GM10847 (cell line): ENCODE measurements at regions not wholly inside any gene's neighbourhood (a gene's known extent, or its start where the extent isn't known, plus 50 kb on each side); places are given as distances from the start of the nearest gene placed in this dataset.

Experiments
- POLR2A ChIP-seq: IDR thresholded peaks from 2 replicates; pipeline ENCODE4 v1.6.1; 2011; ENCODE audit not compliant: insufficient read length; ENCODE audit errors: extremely low read depth

DNA sequence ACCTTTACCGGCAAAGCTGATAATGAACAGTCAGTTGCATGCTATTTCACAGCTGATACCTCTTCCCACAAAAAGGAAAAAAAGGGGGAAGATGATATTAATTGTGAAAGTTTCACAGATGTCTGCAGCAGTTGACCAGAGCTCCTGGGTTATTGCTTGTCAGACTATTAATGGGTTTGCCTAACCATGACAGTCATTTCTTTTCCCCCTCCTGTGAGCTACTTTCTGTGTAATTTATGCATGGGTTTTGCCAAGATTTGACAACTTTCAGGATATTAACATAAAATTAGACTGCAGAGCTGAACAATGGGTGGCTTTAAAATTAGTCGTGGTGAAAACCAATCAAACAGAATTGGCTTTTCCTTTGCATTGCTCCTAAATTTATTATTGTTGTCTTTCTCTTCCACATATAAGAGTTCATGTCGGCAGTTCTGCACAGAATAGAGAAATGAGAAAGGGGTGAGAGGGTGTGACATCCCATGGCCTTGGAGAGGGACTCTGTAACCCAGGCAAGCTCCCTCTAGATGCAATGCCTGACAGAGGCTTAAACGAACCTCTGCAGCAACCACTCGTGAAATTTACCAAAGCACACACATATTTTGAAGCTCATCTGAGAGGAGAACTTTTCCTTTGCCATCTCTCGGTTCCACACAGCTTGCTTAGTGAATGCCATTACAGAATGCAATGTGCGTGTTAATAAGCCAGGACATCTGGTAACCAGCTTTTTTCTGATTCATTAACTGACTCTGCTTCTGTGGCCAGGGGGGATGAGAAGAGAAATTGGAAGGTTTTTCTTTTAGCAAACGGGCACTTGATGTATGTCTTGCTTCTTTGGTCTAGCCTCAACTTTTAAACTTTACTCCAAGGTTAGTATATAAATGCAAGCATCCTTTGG, 82.2 kb upstream of the ITGA4 start:
- TF ChIP-seq POLR2A = no peak

DNA sequence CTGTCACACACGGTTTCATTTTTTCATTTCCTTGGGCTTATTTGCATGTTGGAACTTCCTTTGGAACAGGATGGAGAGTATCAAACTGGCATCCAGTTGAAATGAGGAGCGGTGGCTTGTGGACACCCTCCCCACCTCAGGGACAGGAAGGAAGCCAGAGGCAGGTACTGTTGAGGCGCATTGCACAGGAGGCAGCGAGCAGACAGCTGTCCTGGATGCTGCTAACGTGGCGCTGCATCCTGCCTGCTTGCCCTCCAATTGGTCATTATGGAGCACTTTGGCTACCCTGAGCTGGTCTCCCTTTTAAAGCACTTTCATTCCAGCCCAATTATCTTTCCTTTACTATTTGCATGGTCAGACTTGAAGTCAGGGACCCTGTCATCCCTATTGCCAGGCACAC, 80.7 kb upstream of the ITGA4 start:
- TF ChIP-seq POLR2A = no peak

DNA sequence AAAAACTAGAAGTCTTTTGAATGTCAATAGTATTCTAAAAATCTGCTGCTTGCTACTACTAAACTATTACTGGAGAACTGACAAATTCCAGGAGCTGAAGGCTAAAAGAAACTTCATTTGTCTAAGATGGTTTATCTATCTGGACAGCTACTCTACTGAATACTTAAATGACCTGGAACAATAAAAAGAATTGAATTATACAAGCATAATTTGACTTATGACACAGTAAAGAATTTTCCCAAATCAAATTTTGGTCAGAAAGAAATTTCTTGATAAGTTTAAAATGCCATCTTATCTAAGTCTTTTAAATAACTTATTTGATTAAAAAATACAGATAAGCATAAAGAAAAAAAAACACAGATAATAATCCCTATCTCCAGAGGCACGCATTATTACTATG, 80.2 kb upstream of the ITGA4 start:
- no peak for TF ChIP-seq POLR2A

DNA sequence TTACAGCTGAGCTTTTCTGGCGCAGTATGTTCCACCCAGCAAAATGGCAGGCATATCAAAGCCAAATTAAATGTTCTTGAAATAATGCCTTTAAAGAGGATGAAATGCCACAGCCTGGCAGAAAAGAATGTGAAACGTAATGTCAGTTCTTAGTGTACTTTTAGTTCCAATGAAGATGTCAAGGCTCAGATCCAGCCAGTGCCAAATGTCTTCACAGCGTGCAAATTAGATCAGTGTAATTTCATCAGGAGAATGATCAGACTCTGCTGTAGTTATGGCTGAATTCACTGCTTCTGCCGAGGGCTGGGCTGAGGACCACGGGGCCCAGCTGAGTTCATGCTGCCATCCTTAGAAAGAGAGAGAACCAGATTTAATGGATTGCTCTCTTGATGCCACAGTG, 78.7 kb upstream of the ITGA4 start:
- TF ChIP-seq POLR2A = no peak

DNA sequence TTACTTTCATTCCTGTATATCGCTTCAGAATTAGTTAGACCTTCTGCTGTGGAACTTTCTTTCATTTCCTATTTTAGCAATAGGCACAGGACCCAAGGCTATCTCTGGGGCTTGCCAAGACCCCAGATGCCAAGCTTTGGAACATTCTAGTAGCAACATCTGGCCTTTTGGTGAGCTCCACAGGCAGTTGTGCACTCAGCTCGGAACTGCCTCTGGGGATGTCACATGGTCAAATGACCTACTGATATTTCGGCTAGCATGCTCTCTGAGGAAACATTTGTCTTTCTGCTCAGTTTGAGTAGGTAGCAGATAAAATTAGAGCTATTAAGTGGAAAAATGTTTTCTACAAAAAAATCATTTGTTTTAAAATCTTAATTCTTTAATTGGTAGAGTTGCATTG, 76.6 kb upstream of the ITGA4 start:
- TF ChIP-seq POLR2A = no peak

DNA sequence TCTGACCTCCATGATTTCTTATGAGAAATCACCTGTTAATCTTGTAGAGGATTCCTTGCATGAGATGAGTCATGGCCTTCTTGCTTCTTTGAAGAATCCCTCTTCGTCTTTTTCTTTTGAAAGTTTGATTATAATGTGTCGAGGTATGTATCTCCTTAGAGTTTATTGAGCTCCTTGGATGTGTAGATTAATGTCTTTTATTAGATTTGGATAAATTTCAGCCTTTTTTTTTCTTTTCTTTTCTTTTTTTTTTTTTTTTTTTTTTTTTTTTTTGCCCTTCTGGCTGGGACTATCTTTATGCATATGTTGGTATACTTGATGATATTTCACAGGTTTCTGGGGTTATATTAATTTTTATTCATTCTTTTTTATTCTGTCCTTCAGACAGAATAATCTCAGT, 72.3 kb upstream of the ITGA4 start:
- no peak for TF ChIP-seq POLR2A

DNA sequence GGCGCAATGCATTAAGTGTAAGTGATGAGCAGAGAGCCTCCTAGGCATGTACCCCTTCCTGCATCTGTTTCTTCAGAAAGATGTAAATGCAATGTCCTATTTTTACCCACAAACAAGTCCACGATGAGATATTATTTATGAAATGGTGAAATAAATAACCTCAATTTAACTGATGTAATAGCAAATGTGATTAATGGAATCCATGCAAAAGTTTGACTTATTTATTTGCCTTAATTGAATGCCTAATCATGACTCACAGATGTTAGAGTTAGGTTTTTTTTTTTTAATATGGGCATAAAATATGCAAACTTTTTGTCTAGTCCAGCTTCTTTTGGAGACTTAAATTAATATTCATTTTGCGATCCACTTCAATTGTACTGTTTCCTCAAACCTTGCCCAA, 67.7 kb upstream of the ITGA4 start:
- TF ChIP-seq POLR2A = no peak

- TF ChIP-seq POLR2A = no peak
These were observed 63.7 kb upstream of the ITGA4 start for GRCh38 chr2:181393472-181393871.

DNA sequence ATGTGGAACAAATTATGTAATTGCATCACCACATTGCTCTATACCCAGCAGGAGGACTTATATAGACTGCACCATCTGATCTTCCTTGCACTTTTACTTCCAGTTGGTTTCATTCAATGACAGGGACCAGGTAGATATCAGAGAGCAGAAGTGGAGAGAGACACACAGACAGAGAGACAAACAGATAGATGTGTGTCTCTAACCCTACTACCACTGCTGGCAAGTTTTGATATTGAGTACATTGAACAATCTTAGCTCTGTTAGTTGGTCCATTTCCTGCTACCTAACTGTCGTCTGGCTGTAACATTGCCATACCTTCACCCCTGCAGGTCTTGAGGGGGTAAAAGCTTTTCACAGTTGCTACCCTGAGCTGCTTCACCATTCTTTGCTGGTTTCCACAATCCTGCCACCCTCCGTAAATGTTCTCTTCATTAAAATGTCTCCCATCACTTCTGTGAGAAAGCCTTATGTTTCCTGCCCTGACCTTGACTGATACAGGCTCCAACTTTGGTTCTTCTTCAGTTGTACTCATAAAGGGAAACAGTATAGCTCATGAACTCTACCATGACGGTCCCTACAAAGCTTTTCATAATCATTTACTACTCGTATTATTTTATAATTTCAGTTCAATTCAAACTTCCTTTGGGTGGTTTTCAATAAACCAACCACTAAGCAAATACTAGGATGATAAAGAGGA, 62.3 kb upstream of the ITGA4 start:
- no peak for TF ChIP-seq POLR2A

- no peak for TF ChIP-seq POLR2A
These were observed 61.3 kb upstream of the ITGA4 start for GRCh38 chr2:181395851-181396250.

DNA sequence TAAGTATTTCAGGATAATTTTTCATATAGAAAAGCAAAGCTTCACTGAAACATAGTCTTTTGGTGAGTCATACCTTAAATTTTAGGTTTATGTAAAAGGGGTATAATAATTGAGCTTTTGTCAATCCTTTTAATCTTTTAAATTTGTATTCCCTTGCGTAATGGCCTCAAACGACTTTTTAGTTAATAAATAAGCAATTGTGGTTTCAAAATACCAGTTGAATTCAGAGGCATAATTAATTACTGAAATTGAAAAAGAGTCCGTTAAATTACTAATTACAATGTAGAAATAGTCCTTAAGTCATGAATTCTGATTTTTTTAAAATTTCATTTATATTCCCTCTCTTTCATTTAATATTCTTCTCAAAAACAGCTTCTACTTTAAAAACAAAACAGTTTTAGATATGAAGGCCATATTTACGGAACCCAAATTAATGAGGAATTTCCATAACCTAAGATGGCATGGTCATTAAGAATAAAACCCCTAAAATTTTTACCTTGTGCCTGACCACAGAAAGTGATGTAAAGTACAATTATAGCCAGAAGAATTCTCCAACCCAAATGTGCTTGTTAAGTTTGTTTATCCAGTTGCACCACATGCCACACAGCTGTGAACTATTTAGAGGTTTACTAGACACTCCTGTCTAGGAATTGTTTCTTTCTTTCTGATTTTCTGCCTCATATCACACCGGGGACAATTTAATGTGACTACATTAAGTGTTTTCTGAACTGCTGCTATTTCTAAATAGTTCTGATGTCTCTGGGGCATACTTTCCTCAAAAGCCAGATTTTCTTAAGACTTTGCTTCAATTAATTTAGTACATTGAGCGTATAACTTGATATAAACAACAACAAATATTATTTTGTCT, 60.7 kb upstream of the ITGA4 start:
- no peak for TF ChIP-seq POLR2A

DNA sequence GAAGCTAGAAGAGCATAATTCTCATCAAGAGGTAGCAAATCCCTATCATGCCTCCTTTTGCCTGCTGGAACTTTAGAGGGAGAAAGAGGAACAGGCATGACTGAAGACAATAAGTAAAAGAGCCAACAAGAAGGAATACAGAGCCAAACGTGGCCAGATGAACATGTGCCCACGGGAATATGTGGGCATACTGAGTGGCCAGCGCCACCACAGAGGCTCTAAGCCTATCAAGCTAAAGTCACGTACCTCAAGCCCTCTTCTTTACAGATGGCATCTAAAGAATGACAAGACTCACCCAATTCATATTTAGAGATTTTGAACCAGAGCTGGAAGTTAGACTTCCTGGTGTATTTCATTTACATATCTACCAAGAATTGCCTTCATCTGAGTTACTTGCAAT, 59.9 kb upstream of the ITGA4 start:
- TF ChIP-seq POLR2A = no peak

- no peak for TF ChIP-seq POLR2A
These were observed 59.2 kb upstream of the ITGA4 start for GRCh38 chr2:181398000-181398399.

- TF ChIP-seq POLR2A = no peak
These were observed 58.2 kb upstream of the ITGA4 start for GRCh38 chr2:181399027-181399426.

- no peak for TF ChIP-seq POLR2A
These were observed 52.7 kb upstream of the ITGA4 start for GRCh38 chr2:181404472-181404871.

DNA sequence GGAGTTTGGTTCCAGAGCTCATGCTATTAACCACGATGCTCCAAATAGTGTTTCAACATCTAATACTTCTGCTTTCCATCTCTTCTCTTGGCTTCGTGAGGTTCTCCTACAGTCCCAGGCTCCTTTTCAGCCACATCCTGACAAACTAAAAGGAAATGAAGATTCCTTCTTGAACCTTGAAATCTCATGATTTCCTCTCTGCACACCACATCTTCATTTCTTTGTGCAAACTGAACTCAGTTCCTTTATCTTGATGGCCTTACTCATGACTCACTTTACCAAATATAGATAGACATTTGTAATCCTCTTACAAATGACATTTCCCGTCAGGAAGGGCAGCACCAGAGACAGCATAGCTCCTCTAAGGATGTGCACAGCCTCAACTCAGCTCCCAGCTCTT, 50.0 kb upstream of the ITGA4 start:
- TF ChIP-seq POLR2A = no peak
